Epithelial cell of proximal tubule (primary cell): ENCODE measurements at regions not wholly inside any gene's neighbourhood (a gene's known extent, or its start where the extent isn't known, plus 50 kb on each side); places are given as distances from the start of the nearest gene placed in this dataset.

Experiments
- DNase-seq: peaks from one replicate; pipeline ENCODE4 v3.0.0-alpha.2; 2011; ENCODE audit warnings: low read depth
- H3K4me3 ChIP-seq: 2 replicates; pipeline ENCODE4 v1.5.1; 2011; ENCODE audit warnings: low read depth, mild to moderate bottlenecking, low read length
- TF ChIP-seq, protein P1 (sequence below): conservative IDR thresholded peaks from 2 replicates; pipeline ENCODE4 v1.5.1; 2012; ENCODE audit warnings: low read depth, mild to moderate bottlenecking, low read length

GRCh38 chr2:65737452-65738011 is 305.1 kb upstream of the SPRED2 start:
- H3K4me3 ChIP-seq = no peak overlapping the region
- no peak for DNase-seq
- TF ChIP-seq, protein P1, sequence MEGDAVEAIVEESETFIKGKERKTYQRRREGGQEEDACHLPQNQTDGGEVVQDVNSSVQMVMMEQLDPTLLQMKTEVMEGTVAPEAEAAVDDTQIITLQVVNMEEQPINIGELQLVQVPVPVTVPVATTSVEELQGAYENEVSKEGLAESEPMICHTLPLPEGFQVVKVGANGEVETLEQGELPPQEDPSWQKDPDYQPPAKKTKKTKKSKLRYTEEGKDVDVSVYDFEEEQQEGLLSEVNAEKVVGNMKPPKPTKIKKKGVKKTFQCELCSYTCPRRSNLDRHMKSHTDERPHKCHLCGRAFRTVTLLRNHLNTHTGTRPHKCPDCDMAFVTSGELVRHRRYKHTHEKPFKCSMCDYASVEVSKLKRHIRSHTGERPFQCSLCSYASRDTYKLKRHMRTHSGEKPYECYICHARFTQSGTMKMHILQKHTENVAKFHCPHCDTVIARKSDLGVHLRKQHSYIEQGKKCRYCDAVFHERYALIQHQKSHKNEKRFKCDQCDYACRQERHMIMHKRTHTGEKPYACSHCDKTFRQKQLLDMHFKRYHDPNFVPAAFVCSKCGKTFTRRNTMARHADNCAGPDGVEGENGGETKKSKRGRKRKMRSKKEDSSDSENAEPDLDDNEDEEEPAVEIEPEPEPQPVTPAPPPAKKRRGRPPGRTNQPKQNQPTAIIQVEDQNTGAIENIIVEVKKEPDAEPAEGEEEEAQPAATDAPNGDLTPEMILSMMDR = no peak

DNA sequence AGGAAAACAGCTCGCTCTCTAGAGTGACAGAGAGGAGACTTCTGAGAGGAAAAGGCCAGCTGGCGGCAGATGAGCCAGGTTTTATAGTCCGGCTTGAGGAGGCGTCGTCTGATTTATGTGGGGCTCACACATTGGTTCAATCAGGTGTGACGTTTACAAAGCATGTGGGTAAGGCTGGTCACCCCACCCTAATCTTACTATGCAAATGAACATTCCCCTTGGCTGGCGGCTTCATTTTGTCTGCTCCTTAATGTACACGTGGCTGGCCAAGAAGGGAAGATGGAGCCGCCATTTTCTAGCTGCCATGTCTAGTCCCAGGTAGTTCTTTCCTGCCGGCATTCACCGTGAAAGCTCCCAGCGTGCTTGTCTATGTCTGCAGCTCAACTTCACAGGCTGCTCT is 299.1 kb upstream of the SPRED2 start:
- DNase-seq = no peak
- TF ChIP-seq, protein P1 = no peak
- no peak overlapping the region for H3K4me3 ChIP-seq

DNA sequence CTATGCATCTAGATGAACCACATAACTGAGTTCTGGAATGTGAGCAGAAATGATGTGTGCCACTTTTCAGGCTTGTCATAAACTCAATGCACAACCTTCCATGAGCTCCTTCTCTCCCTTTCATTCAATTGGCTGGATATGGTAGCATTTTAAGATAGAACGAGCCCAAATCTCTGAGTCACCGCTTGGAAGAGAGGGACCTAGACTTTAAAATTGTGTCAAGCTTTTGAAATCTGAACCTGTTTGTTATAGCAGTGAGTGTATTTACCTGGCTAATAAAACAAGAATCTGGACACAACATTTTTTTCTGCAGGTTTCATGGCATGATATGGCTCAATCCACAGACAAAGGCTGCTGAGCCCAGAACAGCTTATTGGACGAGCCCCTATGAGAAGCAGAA is 297.8 kb upstream of the SPRED2 start:
- no peak overlapping the region for H3K4me3 ChIP-seq
- no peak for DNase-seq
- TF ChIP-seq, protein P1 = no peak

DNA sequence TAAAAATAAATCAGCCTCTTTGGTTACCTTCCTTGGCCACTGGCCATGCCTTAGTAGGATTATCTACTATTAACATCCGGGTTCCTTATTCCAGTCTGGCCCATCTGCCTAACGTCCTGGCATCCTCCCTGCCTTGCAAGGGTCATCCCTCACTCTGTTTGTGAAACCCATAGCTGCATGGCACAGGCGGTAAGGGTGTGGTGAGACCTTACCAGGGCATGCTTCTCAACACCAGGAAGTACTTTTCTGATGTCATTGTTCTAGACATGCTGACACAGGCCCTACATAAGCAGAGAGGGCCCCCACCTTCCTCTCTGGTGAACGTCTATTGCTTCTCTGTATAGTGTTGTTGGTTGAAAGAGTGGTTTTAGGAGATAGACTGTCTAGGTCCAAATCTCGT is 296.8 kb upstream of the SPRED2 start:
- no peak overlapping the region for H3K4me3 ChIP-seq
- TF ChIP-seq, protein P1 = no peak
- no peak for DNase-seq

DNA sequence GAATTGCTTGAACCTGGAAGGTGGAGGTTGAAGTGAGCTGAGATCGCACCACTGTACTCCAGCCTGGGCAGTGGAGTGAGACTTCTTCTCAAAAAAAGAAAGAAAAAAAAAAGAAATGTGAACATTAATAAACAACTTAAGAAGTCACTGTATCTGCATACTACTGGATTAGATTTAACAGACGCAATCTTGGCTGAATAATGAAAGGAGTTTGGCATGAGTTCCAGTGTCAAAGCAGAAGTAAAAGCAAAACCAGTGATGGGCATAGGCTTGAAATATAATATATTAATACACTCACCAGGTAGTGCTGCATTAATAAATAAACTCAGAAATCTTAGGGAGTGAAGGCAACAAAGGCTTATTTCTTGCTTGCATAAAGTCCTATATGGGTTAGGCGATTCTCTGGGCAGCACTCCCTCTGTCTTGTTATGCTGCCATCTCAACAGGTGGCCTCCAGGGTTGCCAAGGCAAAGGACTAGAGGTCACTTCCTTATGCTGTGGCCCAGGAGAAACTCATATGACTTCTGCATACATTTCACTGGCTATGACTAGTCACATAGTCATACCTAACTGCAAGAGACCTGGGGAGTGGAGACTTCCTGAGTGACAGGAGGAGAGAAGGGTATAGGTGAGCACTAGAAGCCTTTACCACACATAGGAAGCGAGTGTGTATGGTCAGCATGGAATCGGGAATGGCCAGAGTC is 296.2 kb upstream of the SPRED2 start:
- H3K4me3 ChIP-seq = no peak overlapping the region
- no peak for DNase-seq
- TF ChIP-seq, protein P1 = no peak

- H3K4me3 ChIP-seq = no peak overlapping the region
- TF ChIP-seq, protein P1 = no peak
- DNase-seq = no peak
Observed at GRCh38 chr2:65727816-65728215, 295.4 kb upstream of the SPRED2 start.

GRCh38 chr2:65727381-65727780 is 295.0 kb upstream of the SPRED2 start:
- DNase-seq = no peak
- TF ChIP-seq, protein P1 = no peak
- no peak overlapping the region for H3K4me3 ChIP-seq
